Right lobe of liver (tissue), 6 donors: ENCODE measurements at regions not wholly inside any gene's neighbourhood (a gene's known extent, or its start where the extent isn't known, plus 50 kb on each side); places are given as distances from the start of the nearest gene placed in this dataset.

Experiments
- ATAC-seq, 4 donors: fragments of 200-7000 bp; cut with Tn5 transposase; one replicate each; pipeline ENCODE4 v1.9.1; 2020; ENCODE audit warnings: mild to moderate bottlenecking in 4 of 4, moderate library complexity in 4 of 4
- DNase-seq, 3 donors: peaks; one replicate each; pipeline ENCODE4 v3.0.0-alpha.2; 2020
- H3K27ac ChIP-seq, 3 donors: fragments of 200-600 bp; one replicate each; pipeline ENCODE4 v1.8.0; 2022
- H3K27me3 ChIP-seq, 2 donors: fragments of 200-600 bp; one replicate each; pipeline ENCODE4 v1.8.0; 2022
- H3K36me3 ChIP-seq, 4 donors: fragments of 200-600 bp; sonication (generic) in 1 of 4; one replicate each; pipeline versions ENCODE4 v1.5.1 to v1.8.0; 2017 to 2022; ENCODE audit warnings: control low read depth in 1 of 4
- H3K4me1 ChIP-seq, 4 donors: fragments of 200-600 bp; sonication (generic) in 1 of 4; one replicate each; pipeline versions ENCODE4 v1.5.1 to v1.8.0; 2017 to 2022; ENCODE audit warnings: control low read depth in 1 of 4
- H3K4me3 ChIP-seq, 3 donors: fragments of 200-600 bp; one replicate each; pipeline ENCODE4 v1.8.0; 2022
- H3K9me3 ChIP-seq, 4 donors: fragments of 200-600 bp; sonication (generic) in 1 of 4; one replicate each; pipeline versions ENCODE4 v1.5.1 to v1.8.0; 2017 to 2022; ENCODE audit warnings: control low read depth in 1 of 4
- CTCF ChIP-seq, 4 donors: fragments of 200-600 bp in 3 of 4; fragments of 450-650 bp in 1 of 4; IDR thresholded peaks; one replicate each; pipeline versions ENCODE4 v1.5.1 to v1.8.0; 2016 to 2022; ENCODE audit warnings: antibody characterized with exemption in 4 of 4, mild to moderate bottlenecking in 2 of 4
- POLR2A ChIP-seq: fragments of 450-650 bp; IDR thresholded peaks from one replicate; pipeline ENCODE4 v1.6.1; 2017; ENCODE audit warnings: antibody characterized with exemption, mild to moderate bottlenecking
- whole genome bisulfite sequencing: methylation state at CpG from one replicate; pipeline ENCODE4 v1.1.6; 2018; ENCODE audit warnings: low coverage, low lambda C conversion rate; ENCODE audit not compliant: insufficient coverage; ENCODE audit errors: missing lambda C conversion rate; 5-methylcytosine and 5-hydroxymethylcytosine counted together
- intact Hi-C, 2 donors: fragments of 100-400 bp; cut with DNase I; formaldehyde crosslinking; loops; one replicate each; pipeline versions ENCODE4 v1.11.2 to v1.14.1; 2022
- donor health status: DM: no; HTN: yes; CAD: no.
- donor health status: DM: no; HTN: no; CAD: no.
- donor health status: DM: no; HTN: no; CAD: no.
- donor health status: DM: no; HTN: yes; CAD: no.
- donor health status: DM: no; HTN: yes; CAD: no.

GRCh38 chr4:10875144-10875799, 190.7 kb upstream of the CLNK start:
- Histone ChIP-seq H3K36me3 (no peaks in the 10 kb centered on the region), H3K4me1 (no peaks in the 10 kb centered on the region), H3K4me3 (no peak overlapping the region), H3K9me3 (no peaks in the 10 kb centered on the region), H3K27ac (no peak overlapping the region), H3K27me3 (no peaks in the 10 kb centered on the region)
- DNase-seq (no peak), ATAC-seq (no peak)
- intact Hi-C loops, result no loop called here
- no peak for TF ChIP-seq CTCF (IDR thresholded peaks at IDR 0.05)
- no peak for TF ChIP-seq POLR2A
- WGBS, result 35% methylated on average over 2 of the region's 2 CpGs

GRCh38 chr4:10873809-10874208, 189.2 kb upstream of the CLNK start:
- H3K27me3 ChIP-seq, result no peaks in the 10 kb centered on the region
- DNase-seq, result no peak
- H3K27ac ChIP-seq, result no peak overlapping the region
- no peak for ATAC-seq
- intact Hi-C loops, result no loop called here
- H3K36me3 ChIP-seq, result no peaks in the 10 kb centered on the region
- TF ChIP-seq POLR2A (no peak), CTCF (IDR thresholded peaks at IDR 0.05) (no peak)
- no peak overlapping the region for H3K4me3 ChIP-seq
- H3K4me1 ChIP-seq, result no peaks in the 10 kb centered on the region
- no peaks in the 10 kb centered on the region for H3K9me3 ChIP-seq
- WGBS, result 31% methylated on average over 1 of the region's 1 CpG

- Histone ChIP-seq H3K4me3 (no peak overlapping the region), H3K27me3 (no peaks in the 10 kb centered on the region), H3K36me3 (no peaks in the 10 kb centered on the region), H3K27ac (no peak overlapping the region), H3K9me3 (no peaks in the 10 kb centered on the region), H3K4me1 (no peaks in the 10 kb centered on the region)
- ATAC-seq, result no peak
- no peak for TF ChIP-seq CTCF (IDR thresholded peaks at IDR 0.05)
- TF ChIP-seq POLR2A, result no peak
- WGBS, result 30% methylated on average over 4 of the region's 4 CpGs
- intact Hi-C loops, result no loop called here
- DNase-seq, result no peak
These were observed 188.4 kb upstream of the CLNK start for GRCh38 chr4:10872833-10873517.

- H3K36me3 ChIP-seq, result no peaks in the 10 kb centered on the region
- no peaks in the 10 kb centered on the region for H3K9me3 ChIP-seq
- H3K4me3 ChIP-seq, result no peak overlapping the region
- no peak overlapping the region for H3K27ac ChIP-seq
- TF ChIP-seq CTCF (IDR thresholded peaks at IDR 0.05) (no peak), POLR2A (no peak)
- whole genome bisulfite sequencing, result 43% methylated on average over 4 of the region's 6 CpGs
- DNase-seq (no peak), ATAC-seq (no peak)
- H3K4me1 ChIP-seq, result no peaks in the 10 kb centered on the region
- intact Hi-C loops, result no loop called here
- H3K27me3 ChIP-seq, result no peaks in the 10 kb centered on the region
These were observed 182.1 kb upstream of the CLNK start for GRCh38 chr4:10866666-10867065.
